PC-9 (cell line): ENCODE measurements at regions not wholly inside any gene's neighbourhood (a gene's known extent, or its start where the extent isn't known, plus 50 kb on each side); places are given as distances from the start of the nearest gene placed in this dataset.

Experiments
- CTCF ChIP-seq: fragments of 200-600 bp; sonication (generic); conservative IDR thresholded peaks from 2 replicates; pipeline ENCODE4 v1.6.1; 2017; ENCODE audit warnings: mixed run types, antibody characterized with exemption, mild to moderate bottlenecking, moderate library complexity
- EZH2 ChIP-seq: fragments of 200-600 bp; sonication (generic); IDR thresholded peaks from 2 replicates; pipeline ENCODE4 v1.8.0; 2017; ENCODE audit warnings: antibody characterized with exemption, low read depth

GRCh38 chr12:83841620-83842019 lies 1071.0 kb downstream of the SLC6A15 start:
- TF ChIP-seq EZH2 (no peak), CTCF (no peak)
